ENCODE measurements at regions not wholly inside any gene's neighbourhood (a gene's known extent, or its start where the extent isn't known, plus 50 kb on each side); places are given as distances from the start of the nearest gene placed in this dataset.

DNA sequence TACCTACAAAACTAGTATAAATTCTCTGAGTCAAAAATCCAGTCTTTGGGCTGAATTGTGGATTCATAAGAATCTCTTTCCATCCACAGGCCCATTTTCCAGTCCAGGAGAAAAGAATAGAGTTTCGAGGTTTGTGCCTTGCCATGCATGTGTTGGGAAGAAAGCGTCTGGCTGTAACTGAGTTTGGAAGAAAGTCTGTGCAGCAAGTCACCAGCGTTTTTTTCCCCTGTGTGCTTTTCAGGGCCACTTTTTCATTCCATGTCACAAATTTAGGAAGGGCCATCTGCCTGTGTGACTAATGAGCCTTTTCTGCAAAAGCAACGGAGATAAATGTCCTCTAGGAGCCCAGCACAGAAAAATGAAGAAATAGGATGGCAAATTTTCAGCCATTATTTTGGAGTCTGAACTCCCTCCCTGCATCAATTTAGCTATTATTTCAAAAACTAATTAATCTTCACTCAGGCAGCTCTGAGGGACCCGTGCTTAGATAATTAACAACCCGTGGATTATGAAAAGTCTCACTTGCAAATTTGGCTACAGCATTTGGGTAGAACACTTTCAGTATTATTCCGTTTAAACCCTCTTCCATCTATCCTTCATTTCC is 261.5 kb downstream of the SUDS3 start:
- TF ChIP-seq POLR2A (IDR thresholded peaks at IDR 0.05): no peak
- TF ChIP-seq, protein P1, sequence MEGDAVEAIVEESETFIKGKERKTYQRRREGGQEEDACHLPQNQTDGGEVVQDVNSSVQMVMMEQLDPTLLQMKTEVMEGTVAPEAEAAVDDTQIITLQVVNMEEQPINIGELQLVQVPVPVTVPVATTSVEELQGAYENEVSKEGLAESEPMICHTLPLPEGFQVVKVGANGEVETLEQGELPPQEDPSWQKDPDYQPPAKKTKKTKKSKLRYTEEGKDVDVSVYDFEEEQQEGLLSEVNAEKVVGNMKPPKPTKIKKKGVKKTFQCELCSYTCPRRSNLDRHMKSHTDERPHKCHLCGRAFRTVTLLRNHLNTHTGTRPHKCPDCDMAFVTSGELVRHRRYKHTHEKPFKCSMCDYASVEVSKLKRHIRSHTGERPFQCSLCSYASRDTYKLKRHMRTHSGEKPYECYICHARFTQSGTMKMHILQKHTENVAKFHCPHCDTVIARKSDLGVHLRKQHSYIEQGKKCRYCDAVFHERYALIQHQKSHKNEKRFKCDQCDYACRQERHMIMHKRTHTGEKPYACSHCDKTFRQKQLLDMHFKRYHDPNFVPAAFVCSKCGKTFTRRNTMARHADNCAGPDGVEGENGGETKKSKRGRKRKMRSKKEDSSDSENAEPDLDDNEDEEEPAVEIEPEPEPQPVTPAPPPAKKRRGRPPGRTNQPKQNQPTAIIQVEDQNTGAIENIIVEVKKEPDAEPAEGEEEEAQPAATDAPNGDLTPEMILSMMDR (IDR thresholded peaks at IDR 0.05): no peak
